CD4-positive, alpha-beta T cell (primary cell): ENCODE measurements at regions not wholly inside any gene's neighbourhood (a gene's known extent, or its start where the extent isn't known, plus 50 kb on each side); places are given as distances from the start of the nearest gene placed in this dataset.

Source experiments
- ATAC-seq: fragments of 200-7000 bp; cut with Tn5 transposase; one replicate; pipeline ENCODE4 v1.10.0; 2022; ENCODE audit warnings: mild to moderate bottlenecking; ENCODE audit not compliant: poor library complexity
- CTCF ChIA-PET: fragments of 350-600 bp; sonication (Branson Sonifier 250); formaldehyde crosslinking; loops from one replicate; lab custom pipeline; 2021; ENCODE audit warnings: antibody characterized with exemption, inconsistent platforms; lab: Charles Lee
- POLR2A ChIA-PET: fragments of 350-600 bp; sonication (Branson Sonifier 250); formaldehyde crosslinking; loops from one replicate; lab custom pipeline; 2021; ENCODE audit warnings: antibody characterized with exemption, inconsistent platforms; lab: Charles Lee
- DNase-seq, 14 experiments: peaks; one replicate each; pipeline ENCODE4 v3.0.0-alpha.2; 2013 to 2020; ENCODE audit warnings: mixed read lengths in 2 of 14
- H3K27ac ChIP-seq, 2 donors: one replicate each; pipeline versions ENCODE4 v1.5.1 to v1.7.0; 2013; ENCODE audit warnings: low read length in 2 of 2, low read depth in 1 of 2, mild to moderate bottlenecking in 1 of 2
- H3K27me3 ChIP-seq, 2 experiments: 1 replicate in 1 of 2; 2 replicates in 1 of 2; pipeline versions ENCODE4 v1.6.1 to v1.7.0; 2013; ENCODE audit warnings: low read length in 2 of 2, control low read depth in 1 of 2, mild to moderate bottlenecking in 1 of 2, moderate library complexity in 1 of 2; ENCODE audit not compliant: insufficient read depth in 2 of 2, control insufficient read depth in 1 of 2
- H3K36me3 ChIP-seq: one replicate; pipeline ENCODE4 v1.6.1; 2013; ENCODE audit warnings: low read length, control low read depth; ENCODE audit not compliant: insufficient read depth
- H3K4me1 ChIP-seq: one replicate; pipeline ENCODE4 v1.6.1; 2013; ENCODE audit warnings: low read length, control low read depth; ENCODE audit not compliant: insufficient read depth
- H3K4me3 ChIP-seq: one replicate; pipeline ENCODE4 v1.5.1; 2013; ENCODE audit warnings: mild to moderate bottlenecking, low read length, moderate library complexity
- H3K9me3 ChIP-seq, 2 experiments: 1 replicate in 1 of 2; 2 replicates in 1 of 2; pipeline versions ENCODE4 v1.6.1 to v1.7.0; 2013; ENCODE audit warnings: low read length in 2 of 2, mild to moderate bottlenecking in 2 of 2, control low read depth in 1 of 2, moderate library complexity in 1 of 2; ENCODE audit not compliant: control insufficient read depth in 1 of 2, insufficient read depth in 1 of 2
- H3K27ac Mint-ChIP-seq: one replicate; pipeline ENCODE4 v1.8.0; 2020; ENCODE audit warnings: mixed read lengths
- H3K27me3 Mint-ChIP-seq: one replicate; pipeline ENCODE4 v1.8.0; 2021; ENCODE audit warnings: mixed read lengths
- H3K36me3 Mint-ChIP-seq: one replicate; pipeline ENCODE4 v1.8.0; 2021; ENCODE audit warnings: low read depth, mixed read lengths
- H3K4me1 Mint-ChIP-seq: one replicate; pipeline ENCODE4 v1.8.0; 2021; ENCODE audit warnings: low read depth, mixed read lengths
- H3K4me3 Mint-ChIP-seq: one replicate; pipeline ENCODE4 v1.8.0; 2020; ENCODE audit warnings: mild to moderate bottlenecking, mixed read lengths
- H3K9me3 Mint-ChIP-seq: one replicate; pipeline ENCODE4 v1.8.0; 2020; ENCODE audit warnings: mixed read lengths
- CTCF ChIP-seq: fragments of 200-600 bp; IDR thresholded peaks from one replicate; pipeline ENCODE4 v1.8.0; 2022; ENCODE audit warnings: antibody characterized with exemption, mild to moderate bottlenecking
- intact Hi-C, 2 experiments: fragments of 100-400 bp; cut with DNase I in 1 of 2; cut with micrococcal nuclease in 1 of 2; formaldehyde crosslinking; loops; one replicate each; pipeline versions ENCODE4 v1.15.1 to v1.9.0; 2023 to 2025; cut with DNase I, micrococcal nuclease

GRCh38 chr3:73753985-73754384 is 129.2 kb upstream of the PDZRN3 start:
- intact Hi-C loops: no loop called here
- Mint-ChIP-seq H3K9me3 (peaks cover 6% of the 10 kb centered on the region), H3K4me3 (no peak overlapping the region), H3K36me3 (no peaks in the 10 kb centered on the region), H3K27ac (no peak overlapping the region), H3K27me3 (no peaks in the 10 kb centered on the region), H3K4me1 (no peaks in the 10 kb centered on the region)
- ChIA-PET CTCF (no interaction called here), POLR2A (no interaction called here)
- DNase-seq: no peak
- Histone ChIP-seq H3K4me1 (no peaks in the 10 kb centered on the region), H3K4me3 (no peak overlapping the region), H3K9me3 (no peaks in the 10 kb centered on the region), H3K27ac (no peak overlapping the region), H3K36me3 (no peaks in the 10 kb centered on the region), H3K27me3 (no peaks in the 10 kb centered on the region)
- no peak for TF ChIP-seq CTCF
- no peak for ATAC-seq

GRCh38 chr3:73752338-73752737 is 127.6 kb upstream of the PDZRN3 start:
- POLR2A ChIA-PET: no interaction called here
- H3K4me3 ChIP-seq: no peak overlapping the region
- DNase-seq (no peak), ATAC-seq (no peak)
- no peak for TF ChIP-seq CTCF
- no peaks in the 10 kb centered on the region for H3K4me1 ChIP-seq
- H3K36me3 ChIP-seq: no peaks in the 10 kb centered on the region
- Mint-ChIP-seq H3K4me1 (no peaks in the 10 kb centered on the region), H3K27ac (no peak overlapping the region), H3K36me3 (no peaks in the 10 kb centered on the region), H3K9me3 (peaks cover 4% of the 10 kb centered on the region), H3K27me3 (no peaks in the 10 kb centered on the region), H3K4me3 (no peak overlapping the region)
- CTCF ChIA-PET: no interaction called here
- H3K27me3 ChIP-seq: no peaks in the 10 kb centered on the region
- no peak overlapping the region for H3K27ac ChIP-seq
- no peaks in the 10 kb centered on the region for H3K9me3 ChIP-seq
- intact Hi-C loops: no loop called here

- Mint-ChIP-seq H3K9me3 (peaks cover 6% of the 10 kb centered on the region), H3K4me3 (no peak overlapping the region), H3K36me3 (no peaks in the 10 kb centered on the region), H3K4me1 (no peaks in the 10 kb centered on the region), H3K27ac (no peak overlapping the region), H3K27me3 (no peaks in the 10 kb centered on the region)
- no peak for TF ChIP-seq CTCF
- ChIA-PET CTCF (no interaction called here), POLR2A (no interaction called here)
- DNase-seq (no peak), ATAC-seq (no peak)
- H3K9me3 ChIP-seq: peaks cover 0 to 7% of the 10 kb centered on the region in 2 experiments
- no peak overlapping the region for H3K4me3 ChIP-seq
- no peak overlapping the region for H3K27ac ChIP-seq
- no peaks in the 10 kb centered on the region for H3K36me3 ChIP-seq
- intact Hi-C loops: no loop called here
- H3K27me3 ChIP-seq: no peaks in the 10 kb centered on the region
- no peaks in the 10 kb centered on the region for H3K4me1 ChIP-seq
Measured at GRCh38 chr3:73746623-73747022, 121.9 kb upstream of the PDZRN3 start.
